ENCODE measurements at regions not wholly inside any gene's neighbourhood (a gene's known extent, or its start where the extent isn't known, plus 50 kb on each side); places are given as distances from the start of the nearest gene placed in this dataset.

DNA sequence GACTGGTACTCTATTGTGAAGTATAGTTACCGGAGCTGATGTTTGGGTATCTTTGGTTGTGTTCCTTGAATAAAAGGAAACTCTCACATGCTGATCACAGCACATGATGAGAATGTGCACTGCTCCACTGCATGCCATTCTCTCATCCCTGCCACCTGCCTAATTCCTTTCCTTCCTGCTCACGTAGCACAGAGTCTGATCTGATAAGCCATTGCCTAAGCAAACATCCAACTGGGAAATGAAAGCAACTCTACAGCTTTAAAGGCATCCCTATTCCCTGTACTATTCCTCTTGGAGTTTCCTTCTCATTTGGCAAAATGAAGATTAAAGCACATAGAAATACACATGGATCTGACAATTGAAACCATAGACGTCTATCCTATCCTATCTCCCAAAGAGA, 359.8 kb downstream of the C3orf38 start:
- H3K9me3 ChIP-seq = peaks cover 0 to 30% (median 0%) of the 10 kb centered on the region in 11 donors
- H3K36me3 ChIP-seq = no peaks in the 10 kb centered on the region
- DNase-seq = no peak
- H3K4me3 ChIP-seq = no peak overlapping the region
- ATAC-seq = no peak
- intact Hi-C loops (cut with DNase I) = no loop called here
- TF ChIP-seq, protein P1, sequence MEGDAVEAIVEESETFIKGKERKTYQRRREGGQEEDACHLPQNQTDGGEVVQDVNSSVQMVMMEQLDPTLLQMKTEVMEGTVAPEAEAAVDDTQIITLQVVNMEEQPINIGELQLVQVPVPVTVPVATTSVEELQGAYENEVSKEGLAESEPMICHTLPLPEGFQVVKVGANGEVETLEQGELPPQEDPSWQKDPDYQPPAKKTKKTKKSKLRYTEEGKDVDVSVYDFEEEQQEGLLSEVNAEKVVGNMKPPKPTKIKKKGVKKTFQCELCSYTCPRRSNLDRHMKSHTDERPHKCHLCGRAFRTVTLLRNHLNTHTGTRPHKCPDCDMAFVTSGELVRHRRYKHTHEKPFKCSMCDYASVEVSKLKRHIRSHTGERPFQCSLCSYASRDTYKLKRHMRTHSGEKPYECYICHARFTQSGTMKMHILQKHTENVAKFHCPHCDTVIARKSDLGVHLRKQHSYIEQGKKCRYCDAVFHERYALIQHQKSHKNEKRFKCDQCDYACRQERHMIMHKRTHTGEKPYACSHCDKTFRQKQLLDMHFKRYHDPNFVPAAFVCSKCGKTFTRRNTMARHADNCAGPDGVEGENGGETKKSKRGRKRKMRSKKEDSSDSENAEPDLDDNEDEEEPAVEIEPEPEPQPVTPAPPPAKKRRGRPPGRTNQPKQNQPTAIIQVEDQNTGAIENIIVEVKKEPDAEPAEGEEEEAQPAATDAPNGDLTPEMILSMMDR (IDR thresholded peaks at IDR 0.05) = no peak
- H3K4me1 ChIP-seq = no peaks in the 10 kb centered on the region
- WGBS, 2 donors = 65 to 76% methylated on average over 3 of the region's 3 CpGs
- no peak overlapping the region for H3K27ac ChIP-seq
- no peaks in the 10 kb centered on the region for H3K27me3 ChIP-seq

DNA sequence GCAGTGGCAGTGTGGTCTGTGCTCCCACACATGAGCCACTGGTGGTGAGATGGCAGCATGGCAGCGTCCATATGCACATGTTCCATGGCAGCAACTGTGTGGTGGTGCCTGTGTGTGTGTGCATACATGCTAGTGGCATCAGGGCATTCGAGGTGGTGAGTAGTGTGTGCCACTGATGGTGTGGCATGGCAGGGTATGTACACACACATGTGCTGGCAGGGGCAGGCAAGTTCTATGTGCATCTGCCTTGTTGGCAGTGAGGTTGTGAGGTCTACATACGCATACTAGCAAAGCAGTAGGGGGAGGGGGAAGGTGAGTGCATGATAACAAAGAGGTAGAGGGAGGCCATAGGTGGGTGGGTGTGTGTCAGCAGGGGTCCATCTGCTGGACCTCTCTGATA, 378.7 kb downstream of the C3orf38 start:
- Histone ChIP-seq H3K27ac (no peak overlapping the region), H3K27me3 (no peaks in the 10 kb centered on the region), H3K4me1 (no peaks in the 10 kb centered on the region), H3K4me3 (no peak overlapping the region), H3K36me3 (no peaks in the 10 kb centered on the region), H3K9me3 (peaks cover 0 to 19% (median 5%) of the 10 kb centered on the region in 11 donors)
- 79 to 82% methylated on average over 3 of the region's 3 CpGs for WGBS, 2 donors
- TF ChIP-seq, protein P1 (IDR thresholded peaks at IDR 0.05) = no peak
- ATAC-seq (no peak), DNase-seq (no peak)
- intact Hi-C loops (cut with DNase I) = no loop called here

DNA sequence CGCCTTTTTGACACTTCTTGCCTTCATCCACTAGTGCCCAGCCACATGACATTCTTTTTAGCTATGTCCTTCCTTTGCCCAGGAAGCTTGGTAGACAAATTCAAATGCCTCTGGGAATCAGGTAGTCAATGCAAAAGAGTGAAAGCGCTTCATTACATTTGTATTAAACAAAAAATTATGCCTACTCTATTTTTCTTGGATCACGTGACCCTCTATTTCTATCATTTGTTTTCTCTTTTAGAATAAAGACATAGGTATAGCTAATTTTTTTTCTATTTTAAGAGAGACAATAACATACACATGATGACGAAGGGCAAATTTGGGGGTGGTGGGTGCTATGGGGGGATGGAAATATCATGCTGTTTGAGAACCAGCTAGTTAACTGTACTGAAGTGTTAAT, 384.8 kb downstream of the C3orf38 start:
- DNase-seq (no peak), ATAC-seq (no peak)
- Histone ChIP-seq H3K4me1 (no peaks in the 10 kb centered on the region), H3K9me3 (no peaks in the 10 kb centered on the region), H3K4me3 (no peak overlapping the region), H3K27me3 (no peaks in the 10 kb centered on the region), H3K27ac (no peak overlapping the region), H3K36me3 (no peaks in the 10 kb centered on the region)
- intact Hi-C loops (cut with DNase I) = no loop called here
- TF ChIP-seq, protein P1 (IDR thresholded peaks at IDR 0.05) = no peak
- 70 to 72% methylated on average over 4 of the region's 4 CpGs for WGBS, 2 donors

DNA sequence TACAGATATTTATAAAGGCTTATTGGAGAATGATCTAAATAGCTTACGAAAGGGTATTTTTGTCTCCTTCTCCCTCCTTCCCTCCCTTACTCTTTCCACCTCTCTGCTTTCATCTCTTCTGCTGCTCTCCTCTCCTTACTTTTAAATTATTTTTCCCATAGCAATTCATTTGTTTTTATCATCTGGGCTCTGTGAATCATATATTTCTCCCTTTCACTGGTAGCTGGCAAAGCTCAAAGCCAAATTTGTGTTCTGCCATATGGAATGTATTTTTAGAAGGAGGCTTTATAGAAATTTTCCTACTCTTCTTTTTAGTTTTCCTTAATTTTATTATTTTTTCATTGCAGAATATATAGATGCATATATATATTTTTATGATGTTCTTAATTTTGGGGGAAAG, 385.8 kb downstream of the C3orf38 start:
- 92 to 100% methylated on average over 1 of the region's 1 CpG for whole genome bisulfite sequencing, 2 donors

More for the DNA sequence above, 385.8 kb downstream of the C3orf38 start:
- TF ChIP-seq, protein P1 (IDR thresholded peaks at IDR 0.05) = no peak
- Histone ChIP-seq H3K27ac (no peak overlapping the region), H3K4me1 (no peaks in the 10 kb centered on the region), H3K36me3 (no peaks in the 10 kb centered on the region), H3K4me3 (no peak overlapping the region), H3K9me3 (no peaks in the 10 kb centered on the region), H3K27me3 (no peaks in the 10 kb centered on the region)
- intact Hi-C loops (cut with DNase I) = no loop called here
- ATAC-seq (no peak), DNase-seq (no peak)
